NCI-H1417 treated with DMSO at 0.1 percent for 48 hours (cell line): ENCODE measurements at regions not wholly inside any gene's neighbourhood (a gene's known extent, or its start where the extent isn't known, plus 50 kb on each side); places are given as distances from the start of the nearest gene placed in this dataset.

Source experiments
- DNase-seq: peaks from one replicate; lab custom pipeline; 2025; lab: John Stamatoyannopoulos, UW

- no peak for DNase-seq
Measured at GRCh38 chr17:73724341-73724740, 80.1 kb upstream of the SDK2 start.

- no peak for DNase-seq
Measured at GRCh38 chr17:73724990-73725389, 80.7 kb upstream of the SDK2 start.

- DNase-seq: no peak
Measured at GRCh38 chr17:73725794-73726515, 81.7 kb upstream of the SDK2 start.

- no peak for DNase-seq
Measured at GRCh38 chr17:73727941-73728340, 83.7 kb upstream of the SDK2 start.

- no peak for DNase-seq
Measured at GRCh38 chr17:73729101-73729500, 84.9 kb upstream of the SDK2 start.

GRCh38 chr17:73731733-73732132, 87.5 kb upstream of the SDK2 start:
- no peak for DNase-seq

- no peak for DNase-seq
Measured at GRCh38 chr17:73733517-73733916, 89.3 kb upstream of the SDK2 start.

GRCh38 chr17:73735245-73735644, 91.0 kb upstream of the SDK2 start:
- no peak for DNase-seq

GRCh38 chr17:73738751-73739575, 94.7 kb upstream of the SDK2 start:
- DNase-seq: no peak

GRCh38 chr17:73740370-73740769, 96.1 kb upstream of the SDK2 start:
- DNase-seq: no peak

- no peak for DNase-seq
Measured at GRCh38 chr17:73742948-73743381, 98.7 kb upstream of the SDK2 start.

GRCh38 chr17:73743518-73744201, 99.4 kb upstream of the SDK2 start:
- DNase-seq: no peak

GRCh38 chr17:73744411-73744810, 100.2 kb upstream of the SDK2 start:
- DNase-seq: no peak

GRCh38 chr17:73746314-73747073, 102.2 kb upstream of the SDK2 start:
- no peak for DNase-seq

- no peak for DNase-seq
Measured at GRCh38 chr17:73747221-73748002, 103.2 kb upstream of the SDK2 start.

GRCh38 chr17:73748508-73748907, 104.3 kb upstream of the SDK2 start:
- peak; percentile 70 for DNase-seq

- DNase-seq: no peak
Measured at GRCh38 chr17:73749337-73749823, 105.1 kb upstream of the SDK2 start.

- DNase-seq: no peak
Measured at GRCh38 chr17:73749928-73750605, 105.8 kb upstream of the SDK2 start.

GRCh38 chr17:73750975-73751374, 106.7 kb upstream of the SDK2 start:
- no peak for DNase-seq

GRCh38 chr17:73753751-73754496, 109.7 kb upstream of the SDK2 start:
- DNase-seq: no peak
